ENCODE measurements at regions not wholly inside any gene's neighbourhood (a gene's known extent, or its start where the extent isn't known, plus 50 kb on each side); places are given as distances from the start of the nearest gene placed in this dataset.

DNA sequence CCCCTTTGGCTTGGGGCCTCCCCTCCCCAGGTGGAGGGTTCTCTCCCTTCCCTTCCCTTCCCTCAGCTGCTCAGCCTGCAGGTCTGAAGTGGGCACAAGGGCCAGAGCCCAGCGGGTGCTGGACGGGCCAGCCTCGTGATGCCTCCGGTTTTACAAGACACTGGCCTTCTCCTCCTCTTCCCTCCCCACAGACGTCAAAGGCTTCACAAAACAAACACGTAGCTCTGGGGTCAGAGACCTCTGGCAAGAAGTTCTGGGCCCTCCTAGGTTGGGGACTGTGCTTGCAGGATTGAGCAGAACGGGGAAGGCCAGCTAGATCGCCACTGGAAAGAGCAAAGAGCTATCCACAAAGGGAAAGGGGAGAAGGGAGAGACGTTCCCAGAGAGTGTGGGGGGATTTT, 81.4 kb upstream of the TPM1 start:
- TF ChIP-seq EZH2 (IDR thresholded peaks at IDR 0.05; ENCODE audit: low read length, missing control alignments): no peak
- TF ChIP-seq, protein P1, sequence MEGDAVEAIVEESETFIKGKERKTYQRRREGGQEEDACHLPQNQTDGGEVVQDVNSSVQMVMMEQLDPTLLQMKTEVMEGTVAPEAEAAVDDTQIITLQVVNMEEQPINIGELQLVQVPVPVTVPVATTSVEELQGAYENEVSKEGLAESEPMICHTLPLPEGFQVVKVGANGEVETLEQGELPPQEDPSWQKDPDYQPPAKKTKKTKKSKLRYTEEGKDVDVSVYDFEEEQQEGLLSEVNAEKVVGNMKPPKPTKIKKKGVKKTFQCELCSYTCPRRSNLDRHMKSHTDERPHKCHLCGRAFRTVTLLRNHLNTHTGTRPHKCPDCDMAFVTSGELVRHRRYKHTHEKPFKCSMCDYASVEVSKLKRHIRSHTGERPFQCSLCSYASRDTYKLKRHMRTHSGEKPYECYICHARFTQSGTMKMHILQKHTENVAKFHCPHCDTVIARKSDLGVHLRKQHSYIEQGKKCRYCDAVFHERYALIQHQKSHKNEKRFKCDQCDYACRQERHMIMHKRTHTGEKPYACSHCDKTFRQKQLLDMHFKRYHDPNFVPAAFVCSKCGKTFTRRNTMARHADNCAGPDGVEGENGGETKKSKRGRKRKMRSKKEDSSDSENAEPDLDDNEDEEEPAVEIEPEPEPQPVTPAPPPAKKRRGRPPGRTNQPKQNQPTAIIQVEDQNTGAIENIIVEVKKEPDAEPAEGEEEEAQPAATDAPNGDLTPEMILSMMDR (conservative IDR thresholded peaks at IDR 0.05 in 1 of 2, IDR thresholded peaks at IDR 0.05 in 1 of 2; ENCODE audit: low read depth in 1 of 2, low read length in 2 of 2): no peak

All from fibroblast of lung (primary cell).